HG03280 (cell line): ENCODE measurements at regions not wholly inside any gene's neighbourhood (a gene's known extent, or its start where the extent isn't known, plus 50 kb on each side); places are given as distances from the start of the nearest gene placed in this dataset.

Experiments
- ATAC-seq: cut with Tn5 transposase; IDR thresholded peaks from one replicate; pipeline ENCODE4 v1.9.1; 2021; ENCODE audit warnings: mild to moderate bottlenecking, moderate library complexity; ENCODE audit not compliant: unreplicated experiment

DNA sequence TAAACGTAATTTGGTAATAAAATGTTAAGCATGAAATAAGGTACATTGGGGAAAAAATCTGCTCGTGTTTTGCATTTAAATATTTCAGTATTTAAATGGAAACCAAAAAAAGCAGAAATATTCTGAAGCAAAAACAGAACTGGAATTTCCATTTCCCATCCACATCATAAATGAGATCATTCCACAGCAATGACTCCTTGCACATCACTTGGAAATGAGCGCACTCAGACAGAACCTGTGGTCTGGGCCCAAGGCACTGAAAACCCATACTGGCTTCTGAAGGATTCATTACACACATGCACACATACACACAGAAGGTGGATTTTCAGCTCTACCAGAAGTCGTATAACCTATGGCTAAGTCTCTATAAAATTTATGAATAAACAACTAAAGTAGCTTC, 174.8 kb downstream of the IBTK start:
- no peak for ATAC-seq

DNA sequence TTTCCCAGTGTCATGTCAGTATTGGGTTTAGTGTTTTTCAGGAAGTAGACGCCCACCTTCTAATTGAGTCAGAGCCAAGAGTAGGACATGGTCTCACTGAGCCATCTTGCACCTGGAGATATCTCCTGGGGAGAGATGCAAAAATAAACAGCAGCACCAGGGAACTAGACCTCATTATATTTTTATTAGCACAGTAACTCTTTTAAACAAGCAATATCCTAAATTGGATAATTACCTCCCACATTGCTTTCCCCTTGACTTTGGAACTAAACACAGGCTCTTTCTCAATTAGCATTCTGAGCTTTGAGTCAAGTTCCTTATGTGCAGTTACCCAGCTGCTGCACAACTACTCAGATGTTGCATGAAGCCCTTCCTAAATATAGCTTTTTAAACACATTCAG, 175.4 kb downstream of the IBTK start:
- no peak for ATAC-seq

DNA sequence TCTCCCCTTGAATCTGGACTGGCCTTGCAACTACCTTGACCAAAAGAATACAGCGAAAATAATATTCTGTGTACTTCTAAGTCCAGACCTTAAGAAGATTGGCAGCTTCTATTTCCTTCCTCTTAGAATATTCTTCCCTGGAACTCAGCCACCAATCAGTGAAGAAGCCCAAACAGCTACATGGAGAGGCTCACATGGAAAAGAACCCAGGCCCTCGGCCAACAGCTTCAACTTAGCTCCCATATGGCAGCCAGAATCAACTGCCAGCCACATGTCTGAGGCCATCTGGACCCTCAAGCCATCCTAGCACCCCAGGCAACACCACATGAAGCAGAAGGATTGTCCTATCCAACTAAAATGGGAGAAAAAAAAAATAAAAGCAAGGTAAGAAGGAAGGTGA, 178.8 kb downstream of the IBTK start:
- ATAC-seq = no peak

DNA sequence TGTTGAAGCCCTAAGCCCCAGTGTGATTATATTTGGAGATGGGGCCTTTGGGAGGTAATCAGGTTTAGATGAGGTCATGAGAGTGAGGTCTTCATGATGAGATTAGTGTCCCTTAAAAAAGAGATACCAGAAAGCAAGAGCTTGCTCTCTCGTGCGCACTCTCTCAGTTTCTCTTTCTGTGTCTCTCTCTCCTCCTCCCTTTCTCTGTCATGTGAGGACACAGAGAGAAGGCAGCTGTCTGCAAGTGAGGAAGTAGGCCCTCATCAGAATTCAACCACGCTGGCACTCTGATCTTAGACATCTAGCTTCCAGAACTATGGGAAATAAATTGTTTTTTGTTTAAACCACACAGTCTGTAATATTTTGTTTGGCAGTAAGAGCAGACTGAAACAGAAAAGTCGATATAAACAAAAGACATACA, 180.5 kb downstream of the IBTK start:
- ATAC-seq = peak; percentile 100

DNA sequence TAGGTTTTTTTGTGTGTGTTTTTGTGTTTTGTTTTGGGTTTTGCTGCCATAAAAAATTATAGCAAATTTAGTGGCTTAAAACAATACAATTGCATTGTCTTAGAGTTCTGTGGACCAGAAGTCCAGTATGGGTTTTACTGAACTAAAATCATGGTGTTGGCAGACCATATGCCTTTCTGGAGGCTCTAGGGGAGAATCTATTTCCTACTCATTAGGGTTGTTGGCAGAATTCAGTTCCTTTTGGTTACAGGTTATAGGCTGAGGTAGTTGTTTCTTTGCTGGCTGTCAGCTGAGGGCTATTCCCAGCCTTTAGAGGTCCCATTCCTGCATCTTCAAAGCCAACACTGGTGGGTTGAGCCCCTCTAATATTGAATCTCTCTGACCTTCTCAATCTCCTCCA, 181.3 kb downstream of the IBTK start:
- ATAC-seq = no peak

DNA sequence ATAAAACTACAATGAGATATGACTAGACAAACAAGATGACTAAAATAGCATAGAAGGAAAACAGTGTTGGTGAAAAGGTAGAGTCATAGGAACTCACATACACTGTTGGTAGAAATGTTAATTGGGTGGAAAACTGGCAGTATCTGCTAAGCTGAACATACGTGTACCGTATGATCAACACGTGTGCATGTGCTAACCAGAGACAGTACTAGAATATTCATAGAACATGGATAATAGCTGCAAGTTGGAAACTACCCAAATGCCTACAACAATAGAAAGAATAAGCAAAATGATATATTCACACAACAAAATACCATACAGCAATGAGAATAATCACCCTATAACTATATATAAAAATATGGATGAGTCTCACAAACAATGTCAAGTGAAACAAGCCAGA, 184.0 kb downstream of the IBTK start:
- ATAC-seq = no peak

DNA sequence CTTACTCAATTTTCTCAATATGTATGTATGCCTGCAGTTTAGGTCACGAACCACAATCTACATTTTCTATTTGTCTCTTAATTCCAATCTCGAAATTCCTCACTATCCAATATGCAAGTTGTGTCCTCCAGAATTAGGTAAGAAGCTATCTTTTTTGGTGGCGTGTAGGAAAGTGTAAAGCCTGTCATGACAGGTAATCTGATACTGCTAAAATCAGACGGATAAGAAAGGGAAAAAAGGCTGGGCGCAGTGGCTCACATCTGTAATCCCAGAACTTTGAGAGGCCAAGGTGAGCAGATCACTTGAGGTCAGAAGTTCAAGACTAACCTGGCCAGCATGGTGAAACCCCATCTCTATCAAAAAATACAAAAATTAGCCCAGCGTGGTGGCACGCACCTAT, 185.3 kb downstream of the IBTK start:
- ATAC-seq = no peak

DNA sequence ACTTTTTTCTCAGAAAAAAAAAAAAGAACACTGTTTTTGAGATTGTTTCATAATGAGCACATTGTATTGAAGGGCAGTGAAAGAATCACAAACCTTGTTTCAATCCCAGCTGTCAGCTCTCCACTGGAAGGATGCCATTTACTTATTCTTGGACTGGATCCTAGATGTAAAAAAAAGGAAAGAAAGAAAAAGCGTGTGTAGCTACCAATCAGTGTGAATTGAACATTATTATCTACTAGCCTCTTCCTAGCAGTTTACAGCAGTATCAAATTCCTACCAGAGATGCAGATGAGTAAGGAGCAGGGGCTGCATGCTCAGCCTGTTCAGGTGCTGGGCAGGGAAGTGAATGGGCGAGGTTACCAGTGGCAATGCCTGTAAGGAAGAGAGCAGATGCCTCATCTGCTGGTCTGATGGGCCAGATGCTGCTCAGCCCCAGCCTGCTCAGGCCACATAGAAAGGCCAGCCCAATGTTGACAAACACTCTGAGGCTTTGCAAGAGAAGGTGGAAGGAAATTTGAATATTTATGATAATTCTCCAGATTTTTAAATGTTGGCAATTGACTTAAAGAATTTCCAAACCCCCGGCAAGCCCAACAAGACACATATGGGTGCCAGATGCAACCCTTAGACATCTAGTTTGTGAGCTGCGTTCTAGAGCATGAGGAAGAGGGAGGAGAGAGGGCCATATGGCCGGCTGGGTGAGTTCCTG, 189.5 kb downstream of the IBTK start:
- no peak for ATAC-seq

DNA sequence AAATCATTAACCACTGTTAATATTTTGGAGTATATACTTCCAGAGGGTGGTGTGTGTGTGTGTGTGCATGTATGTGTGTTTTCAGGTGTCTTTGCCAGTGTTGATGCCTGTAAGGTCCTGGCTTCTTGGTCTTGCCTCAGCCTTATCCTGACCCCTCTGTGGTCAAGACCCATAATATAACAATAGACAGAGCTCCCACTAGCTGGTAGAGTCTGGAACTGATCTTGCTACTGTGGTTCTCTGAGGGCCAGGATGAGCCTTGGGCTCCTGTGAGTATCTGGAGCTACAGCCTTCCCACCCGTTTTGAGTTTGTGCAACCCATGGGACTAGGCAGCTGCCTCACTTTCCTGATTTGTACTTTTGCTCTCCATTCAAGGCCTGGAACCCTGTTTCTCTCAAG, 191.0 kb downstream of the IBTK start:
- ATAC-seq = no peak

DNA sequence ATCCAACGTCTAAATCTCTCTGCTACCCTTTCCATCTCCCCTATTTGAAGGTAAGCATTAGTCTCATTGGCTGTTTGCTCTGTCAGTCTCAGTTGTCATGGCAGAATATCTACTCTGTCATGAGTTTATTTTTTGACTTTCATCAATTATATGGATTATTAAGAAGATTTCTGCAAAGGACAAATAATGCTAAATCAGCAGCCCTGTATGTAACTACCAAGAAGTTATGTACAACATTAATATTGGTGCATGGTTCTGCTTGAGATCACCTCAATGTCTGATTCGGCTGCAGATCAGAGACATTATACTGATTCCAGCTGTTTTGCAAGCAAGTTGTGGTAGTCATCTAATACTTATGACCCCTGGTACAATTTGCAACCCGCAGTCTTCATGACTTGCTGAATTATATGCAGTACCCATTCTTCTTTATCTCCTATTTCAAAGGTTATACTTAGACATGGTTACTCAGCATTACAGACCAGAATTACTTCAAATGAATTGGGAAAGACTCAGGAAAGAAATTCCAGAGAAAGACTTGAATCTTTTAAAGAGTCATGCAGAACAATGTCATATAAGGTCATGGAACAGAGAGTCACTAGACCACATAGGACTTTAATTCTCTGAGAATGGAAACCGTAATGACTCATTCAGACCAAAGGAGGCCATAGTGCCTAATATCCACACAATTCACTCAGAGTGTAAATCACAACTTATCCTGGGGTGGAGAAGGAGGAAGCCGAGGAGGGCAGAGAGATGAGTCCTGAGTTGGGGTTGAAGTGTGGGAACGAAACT, 201.4 kb downstream of the IBTK start:
- no peak for ATAC-seq

DNA sequence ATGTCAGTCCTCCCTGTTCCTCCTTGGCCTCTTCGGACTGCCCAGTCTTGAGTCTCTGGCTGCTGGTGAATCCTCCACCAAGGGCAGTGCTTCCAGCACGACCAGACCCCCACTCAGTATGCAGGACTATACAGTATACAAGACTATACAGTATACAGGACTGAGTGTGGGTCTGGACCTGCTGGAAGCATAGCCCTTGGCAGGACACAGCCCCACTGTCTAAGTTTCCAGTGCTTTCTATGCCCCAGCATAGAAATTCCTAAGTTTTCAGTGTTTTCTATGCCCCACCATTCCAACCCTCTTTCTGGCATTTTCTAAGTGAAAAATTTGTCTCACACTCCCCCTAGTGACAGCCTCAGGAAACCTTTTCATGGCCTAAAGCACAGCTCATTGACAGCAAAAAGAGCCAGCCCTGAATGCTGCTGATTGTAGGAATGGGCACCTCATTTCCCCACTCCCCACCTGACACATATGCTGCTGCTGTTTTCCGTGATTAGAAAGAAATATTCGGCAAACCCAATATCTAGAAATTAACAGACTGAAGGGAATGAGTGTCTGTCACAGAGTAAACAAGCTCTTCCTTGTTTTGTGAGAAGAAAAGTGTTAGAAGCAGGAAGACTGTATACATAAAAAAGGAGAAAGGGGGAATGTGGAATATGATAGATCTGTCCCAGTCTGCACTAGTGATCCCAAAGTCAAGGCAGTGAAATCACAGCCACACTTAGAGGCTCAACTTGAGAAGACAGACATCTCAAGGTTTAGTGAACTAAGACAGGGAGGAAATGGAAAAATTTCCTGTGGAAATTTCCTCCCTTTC, 206.9 kb downstream of the IBTK start:
- ATAC-seq = peak; percentile 80

DNA sequence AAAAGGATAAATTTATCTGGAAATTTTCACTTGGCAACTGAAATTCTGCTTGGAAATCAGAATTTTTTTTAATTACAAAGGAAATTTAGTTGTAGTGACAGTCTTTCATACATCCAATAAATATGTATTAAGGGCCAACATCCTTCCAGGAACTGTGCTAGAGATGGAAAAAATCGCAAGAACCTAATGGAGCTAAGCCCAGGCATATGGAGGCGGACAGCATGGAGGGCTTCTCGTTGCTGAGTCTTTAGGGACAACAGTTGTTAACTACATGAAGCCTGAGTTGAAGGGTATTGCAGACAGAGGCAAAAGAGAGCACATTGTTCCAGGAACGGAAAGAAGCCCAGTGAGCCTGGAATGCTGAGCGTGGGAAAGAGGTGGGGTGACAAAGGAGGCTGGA, 208.9 kb downstream of the IBTK start:
- ATAC-seq = no peak

DNA sequence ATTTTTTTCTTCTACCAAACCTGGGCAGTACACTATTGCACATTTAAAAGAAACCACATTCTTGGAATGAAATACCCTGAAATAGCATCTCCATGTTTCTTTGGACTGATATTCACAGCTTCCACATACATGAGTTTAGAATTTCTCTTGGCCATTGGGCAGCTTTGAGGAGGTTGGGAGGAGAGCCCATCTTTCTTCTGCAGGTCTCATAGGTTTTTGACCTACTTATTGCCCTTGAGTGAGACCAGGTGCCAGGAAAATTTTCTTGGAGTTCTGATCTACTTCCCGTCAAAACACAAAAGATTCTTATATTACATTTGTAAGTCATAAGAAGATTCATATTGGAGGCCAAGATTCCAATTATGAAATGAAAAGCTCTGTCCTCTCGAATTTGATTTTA, 212.0 kb downstream of the IBTK start:
- ATAC-seq = no peak

DNA sequence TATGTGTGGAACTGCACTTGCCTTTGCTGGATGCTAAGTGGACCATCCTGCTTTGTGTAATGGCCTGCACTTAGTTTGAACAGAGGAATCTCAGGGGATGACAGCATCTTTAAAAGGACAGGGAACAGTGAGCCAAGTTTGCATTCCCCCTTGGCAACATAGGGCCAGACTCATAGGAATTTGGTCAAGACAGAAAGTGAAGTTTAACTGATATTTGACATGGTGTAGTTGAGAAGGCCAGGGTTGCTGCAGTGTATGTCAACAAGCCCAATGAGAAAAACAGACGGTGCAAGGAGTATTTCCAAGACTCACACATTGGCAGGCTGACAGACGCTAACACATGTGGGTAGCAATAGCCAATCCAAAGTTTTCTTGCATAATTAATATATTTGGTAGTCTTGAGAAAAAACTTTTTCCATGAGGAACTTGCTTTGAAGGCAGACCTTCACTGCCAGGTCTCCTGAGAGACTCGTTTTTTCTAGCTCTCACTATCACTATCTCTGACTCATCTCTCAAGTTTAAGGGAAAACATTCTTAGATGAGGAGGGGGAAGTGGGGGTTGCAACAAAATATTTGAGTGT, 213.8 kb downstream of the IBTK start:
- ATAC-seq = no peak

DNA sequence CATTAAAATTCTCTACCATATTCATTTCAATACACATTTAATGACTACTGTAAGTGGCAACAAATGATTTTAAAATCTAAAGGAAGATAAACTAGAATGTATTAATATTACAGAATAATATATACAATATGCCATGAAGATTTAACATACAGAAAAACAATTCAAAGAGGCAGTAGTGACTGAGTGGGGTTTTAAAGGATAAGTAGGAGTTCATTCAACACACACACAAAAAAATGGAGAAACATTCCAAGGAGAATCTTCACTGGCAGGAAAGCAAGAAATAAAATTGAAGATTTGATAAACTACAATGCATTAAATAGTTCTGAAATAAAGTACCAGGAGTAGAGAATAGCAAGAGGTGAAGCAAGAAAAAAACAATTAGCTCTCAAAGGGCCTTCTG, 215.1 kb downstream of the IBTK start:
- ATAC-seq = no peak

DNA sequence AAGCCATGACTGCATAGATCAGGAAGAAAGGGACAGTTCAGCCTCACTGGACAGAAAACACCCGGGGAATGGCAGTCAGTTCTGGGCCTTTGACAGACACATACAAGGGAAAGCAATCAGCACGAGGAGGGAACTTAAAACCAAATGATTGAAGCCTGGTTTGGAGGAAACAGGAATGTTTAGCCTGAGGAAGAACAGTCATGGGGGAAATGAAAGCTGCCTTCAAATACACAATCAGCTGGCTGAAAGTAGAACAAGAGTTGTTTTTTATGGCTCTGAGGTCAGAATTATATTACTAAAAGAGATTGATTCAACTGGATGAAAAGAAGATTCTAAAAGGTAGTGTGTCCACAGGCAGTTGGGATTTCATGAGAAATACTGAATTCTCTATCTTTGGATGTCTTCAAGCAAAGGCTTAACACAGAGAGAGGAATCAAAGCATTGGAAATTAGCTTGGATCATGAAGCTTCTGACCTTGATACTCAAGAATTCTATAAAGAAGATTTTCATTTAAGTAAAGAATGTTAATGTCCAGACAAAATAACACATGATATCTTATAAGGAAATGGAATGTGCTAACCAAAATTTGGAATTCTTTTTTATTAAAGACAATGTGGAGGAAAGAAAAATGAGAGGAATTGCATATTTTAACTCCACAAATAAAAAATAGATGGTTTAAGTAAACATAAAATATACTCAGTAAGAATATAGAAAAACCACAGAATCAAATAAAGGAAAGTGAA, 216.6 kb downstream of the IBTK start:
- no peak for ATAC-seq

DNA sequence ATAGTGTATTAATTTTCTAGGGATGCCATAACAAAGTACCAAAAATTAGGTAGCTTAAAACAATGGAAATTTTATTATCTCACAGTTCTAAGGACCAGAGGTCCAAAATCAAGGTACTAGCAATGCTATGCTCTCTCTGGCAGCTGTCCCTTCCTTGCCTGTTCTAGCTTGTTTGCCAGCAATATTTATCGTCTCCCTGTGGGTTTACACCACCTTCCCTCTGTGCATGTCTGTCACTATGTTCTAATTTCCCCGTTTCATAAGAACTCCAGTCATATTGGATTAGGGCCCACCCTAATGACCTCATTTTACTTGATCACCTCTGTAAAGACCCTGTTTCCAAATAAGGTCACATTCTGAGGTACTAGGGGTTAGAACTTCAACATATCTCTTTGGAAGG, 217.2 kb downstream of the IBTK start:
- no peak for ATAC-seq

DNA sequence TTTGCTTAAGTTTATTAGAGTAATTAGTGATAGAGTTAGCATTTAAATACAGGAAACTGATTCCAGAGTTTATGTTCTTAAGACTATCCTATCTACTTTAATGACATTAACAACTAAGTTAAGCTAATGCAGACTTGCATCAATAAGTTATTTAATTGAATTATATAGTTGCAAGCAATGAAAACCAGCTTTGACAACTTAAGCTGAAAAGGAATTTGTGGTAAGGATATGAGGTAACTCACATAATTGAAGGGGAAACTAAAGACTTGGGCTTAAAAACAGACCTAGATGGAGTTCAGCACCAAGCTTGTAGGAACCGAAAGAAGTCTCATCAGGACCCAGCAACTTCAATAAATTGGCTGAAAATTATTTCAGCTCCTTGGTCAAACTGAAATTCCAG, 222.3 kb downstream of the IBTK start:
- ATAC-seq = no peak

DNA sequence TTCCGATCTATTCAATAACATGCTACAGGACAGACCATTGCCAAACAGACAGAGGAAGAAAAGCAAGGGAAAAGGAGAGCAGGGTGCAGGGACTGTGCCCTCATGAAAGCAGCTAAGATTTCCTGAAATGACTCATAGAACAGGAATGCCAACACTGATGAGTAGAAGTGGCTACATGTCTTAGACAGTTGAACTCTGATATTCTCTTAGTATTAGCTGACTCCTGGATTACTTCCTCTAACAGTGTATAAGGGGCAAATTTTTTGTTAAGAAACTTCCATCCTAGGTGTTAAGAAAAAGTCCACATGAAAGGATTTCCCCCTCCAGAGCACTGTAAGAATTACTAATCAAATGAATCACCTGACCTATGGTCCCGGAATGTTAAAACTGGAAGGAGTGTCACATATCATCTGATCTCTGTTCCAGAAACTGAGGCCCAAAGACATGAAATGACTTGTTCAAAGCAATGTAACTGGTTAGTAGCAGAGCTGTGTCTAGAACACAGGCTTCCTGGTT, 224.9 kb downstream of the IBTK start:
- no peak for ATAC-seq

DNA sequence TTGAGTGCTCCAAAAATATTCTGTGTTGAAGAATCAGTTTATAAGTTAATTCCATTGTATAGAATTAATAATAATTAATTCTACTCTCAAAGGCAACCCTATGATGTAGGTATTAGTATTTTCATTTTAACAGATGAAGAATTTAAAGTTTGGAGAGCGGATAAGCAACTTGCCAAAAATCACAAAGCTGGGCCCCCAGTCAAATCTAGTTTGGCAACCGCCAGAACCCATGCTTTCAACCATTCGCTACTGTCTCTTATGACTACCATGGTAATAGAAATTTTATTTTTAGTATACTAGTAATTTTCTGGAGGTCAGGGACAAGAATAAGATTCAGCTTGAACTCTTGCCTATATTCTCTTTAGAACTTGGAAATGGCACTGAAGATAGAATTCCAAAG, 229.8 kb downstream of the IBTK start:
- no peak for ATAC-seq

DNA sequence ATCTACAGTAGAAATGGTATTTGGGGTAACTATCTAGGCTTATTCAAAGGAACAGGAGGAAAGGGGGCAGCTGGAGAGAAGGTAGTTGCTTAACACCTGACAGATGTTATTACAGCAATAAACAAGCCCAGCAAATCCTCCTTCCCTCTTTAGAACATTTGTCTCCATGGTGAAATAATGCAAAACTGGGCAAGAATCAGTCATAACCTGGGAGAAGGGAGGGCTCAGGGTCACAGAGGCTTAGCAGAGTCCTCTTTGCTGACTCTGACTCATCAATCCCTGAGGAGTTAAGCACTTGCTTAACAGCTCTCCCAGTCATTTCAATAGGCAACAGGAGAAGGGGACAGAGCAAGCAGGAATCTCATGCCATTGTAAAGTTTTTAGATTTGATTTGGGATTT, 230.3 kb downstream of the IBTK start:
- no peak for ATAC-seq
